ENCODE measurements at regions not wholly inside any gene's neighbourhood (a gene's known extent, or its start where the extent isn't known, plus 50 kb on each side); places are given as distances from the start of the nearest gene placed in this dataset.

DNA sequence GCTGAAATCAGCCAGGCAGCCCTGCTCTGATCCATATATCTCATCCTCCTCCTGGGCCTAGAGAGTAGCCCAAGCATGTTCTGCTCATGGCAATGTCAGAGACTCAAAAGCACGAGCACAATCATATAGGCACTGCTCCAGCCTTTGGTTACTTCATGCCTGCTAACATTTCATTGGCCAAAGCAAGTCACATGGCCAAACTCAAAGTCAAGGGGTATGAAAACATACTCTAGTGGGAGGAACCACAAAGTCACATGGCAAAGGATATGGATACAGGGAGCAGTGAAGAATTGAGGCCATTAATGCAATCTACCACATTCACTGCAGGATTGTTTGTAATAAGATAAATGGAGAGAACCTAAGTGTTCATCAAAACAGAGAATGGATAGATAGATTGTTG, 87.8 kb upstream of the SPATS2L start:
- no peak overlapping the region for H3K4me3 ChIP-seq (ENCODE audit: low read depth, low read length)
- no peak for DNase-seq (ENCODE audit: low read depth)
- TF ChIP-seq, protein P1, sequence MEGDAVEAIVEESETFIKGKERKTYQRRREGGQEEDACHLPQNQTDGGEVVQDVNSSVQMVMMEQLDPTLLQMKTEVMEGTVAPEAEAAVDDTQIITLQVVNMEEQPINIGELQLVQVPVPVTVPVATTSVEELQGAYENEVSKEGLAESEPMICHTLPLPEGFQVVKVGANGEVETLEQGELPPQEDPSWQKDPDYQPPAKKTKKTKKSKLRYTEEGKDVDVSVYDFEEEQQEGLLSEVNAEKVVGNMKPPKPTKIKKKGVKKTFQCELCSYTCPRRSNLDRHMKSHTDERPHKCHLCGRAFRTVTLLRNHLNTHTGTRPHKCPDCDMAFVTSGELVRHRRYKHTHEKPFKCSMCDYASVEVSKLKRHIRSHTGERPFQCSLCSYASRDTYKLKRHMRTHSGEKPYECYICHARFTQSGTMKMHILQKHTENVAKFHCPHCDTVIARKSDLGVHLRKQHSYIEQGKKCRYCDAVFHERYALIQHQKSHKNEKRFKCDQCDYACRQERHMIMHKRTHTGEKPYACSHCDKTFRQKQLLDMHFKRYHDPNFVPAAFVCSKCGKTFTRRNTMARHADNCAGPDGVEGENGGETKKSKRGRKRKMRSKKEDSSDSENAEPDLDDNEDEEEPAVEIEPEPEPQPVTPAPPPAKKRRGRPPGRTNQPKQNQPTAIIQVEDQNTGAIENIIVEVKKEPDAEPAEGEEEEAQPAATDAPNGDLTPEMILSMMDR (conservative IDR thresholded peaks at IDR 0.05; ENCODE audit: low read depth, low read length) = no peak

DNA sequence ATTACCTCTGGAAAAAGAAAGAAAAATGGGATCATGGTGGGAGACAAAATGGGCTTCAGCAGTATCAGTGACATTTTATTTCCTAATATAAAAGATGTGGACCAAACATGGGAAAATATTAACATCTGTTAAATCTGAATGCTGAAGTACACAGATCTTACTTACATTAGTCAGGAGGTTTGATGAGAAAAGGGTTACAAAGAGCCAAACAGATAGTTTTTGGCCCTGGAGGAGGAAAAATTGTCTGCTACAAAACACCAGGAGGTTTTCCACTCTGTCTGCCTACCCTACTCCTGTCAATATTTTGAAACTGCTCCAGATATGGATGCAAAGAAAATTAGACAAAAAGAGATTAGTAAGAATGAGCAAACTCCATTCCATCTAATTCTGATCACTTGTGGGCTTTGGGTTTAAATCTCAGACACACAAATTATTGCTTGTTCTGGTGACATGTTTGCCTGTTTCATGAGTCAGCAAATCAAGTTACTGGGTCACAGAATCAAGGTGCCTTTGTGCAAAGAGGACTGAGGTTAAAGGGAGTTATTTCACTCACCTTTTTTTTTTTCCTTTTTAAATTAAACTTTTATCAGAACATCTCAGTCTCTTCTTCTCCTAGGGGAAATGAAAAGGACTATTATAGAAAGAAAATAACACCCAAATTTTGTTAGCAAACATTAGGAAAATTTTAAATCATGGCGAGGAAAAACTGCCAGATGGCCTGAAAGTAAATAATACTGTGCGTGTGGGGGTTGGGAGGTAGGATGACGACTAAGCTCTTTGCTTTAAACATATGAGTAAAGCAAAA, 87.0 kb upstream of the SPATS2L start:
- TF ChIP-seq, protein P1 (conservative IDR thresholded peaks at IDR 0.05; ENCODE audit: low read depth, low read length) = no peak
- no peak overlapping the region for H3K4me3 ChIP-seq (ENCODE audit: low read depth, low read length)
- no peak for DNase-seq (ENCODE audit: low read depth)

- DNase-seq (ENCODE audit: low read depth) = no peak
- TF ChIP-seq, protein P1 (conservative IDR thresholded peaks at IDR 0.05; ENCODE audit: low read depth, low read length) = no peak
- H3K4me3 ChIP-seq (ENCODE audit: low read depth, low read length) = no peak overlapping the region
Observed at GRCh38 chr2:200220251-200220650, 86.2 kb upstream of the SPATS2L start.

GRCh38 chr2:200221055-200221955, 85.2 kb upstream of the SPATS2L start:
- TF ChIP-seq, protein P1 (conservative IDR thresholded peaks at IDR 0.05; ENCODE audit: low read depth, low read length) = no peak
- H3K4me3 ChIP-seq (ENCODE audit: low read depth, low read length) = no peak overlapping the region
- DNase-seq (ENCODE audit: low read depth) = peak; percentile 9

DNA sequence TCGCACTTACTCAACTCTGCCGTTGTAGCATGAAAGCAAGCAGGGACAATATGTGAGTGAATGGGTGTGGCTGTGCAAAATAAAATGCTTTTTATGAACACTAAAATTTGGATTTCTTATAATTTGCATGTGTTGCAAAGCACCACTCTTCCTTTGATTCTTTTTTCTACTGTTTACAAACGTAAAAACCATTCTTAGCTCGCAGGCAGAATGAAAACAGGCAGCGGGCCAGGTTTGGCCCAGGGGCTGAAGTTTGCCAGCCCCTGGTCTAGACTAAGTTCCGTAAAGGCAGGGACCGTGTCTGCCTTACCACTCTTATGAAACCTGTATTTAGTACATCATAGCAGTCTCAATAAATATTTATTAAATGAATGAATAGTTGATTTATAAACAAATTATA, 83.7 kb upstream of the SPATS2L start:
- DNase-seq (ENCODE audit: low read depth) = no peak
- no peak overlapping the region for H3K4me3 ChIP-seq (ENCODE audit: low read depth, low read length)
- TF ChIP-seq, protein P1 (conservative IDR thresholded peaks at IDR 0.05; ENCODE audit: low read depth, low read length) = no peak

- TF ChIP-seq, protein P1 (conservative IDR thresholded peaks at IDR 0.05; ENCODE audit: low read depth, low read length) = no peak
- H3K4me3 ChIP-seq (ENCODE audit: low read depth, low read length) = no peak overlapping the region
- DNase-seq (ENCODE audit: low read depth) = peak; percentile 41
Observed at GRCh38 chr2:200223205-200223784, 83.2 kb upstream of the SPATS2L start.
